GM19372 (cell line): ENCODE measurements at regions not wholly inside any gene's neighbourhood (a gene's known extent, or its start where the extent isn't known, plus 50 kb on each side); places are given as distances from the start of the nearest gene placed in this dataset.

Experiments used
- ATAC-seq: cut with Tn5 transposase; IDR thresholded peaks from one replicate; pipeline ENCODE4 v1.9.1; 2021; ENCODE audit warnings: mild to moderate bottlenecking, low read depth, moderate library complexity; ENCODE audit not compliant: unreplicated experiment

- ATAC-seq: no peak
These were observed 146.2 kb upstream of the CBLB start for GRCh38 chr3:106014971-106015370.

- no peak for ATAC-seq
These were observed 149.3 kb upstream of the CBLB start for GRCh38 chr3:106018102-106018501.

GRCh38 chr3:106018929-106019550 lies 150.2 kb upstream of the CBLB start:
- no peak for ATAC-seq

- no peak for ATAC-seq
These were observed 154.1 kb upstream of the CBLB start for GRCh38 chr3:106022913-106023312.

GRCh38 chr3:106025151-106025722 lies 156.4 kb upstream of the CBLB start:
- ATAC-seq: no peak

GRCh38 chr3:106029954-106030626 lies 161.3 kb upstream of the CBLB start:
- ATAC-seq: no peak

GRCh38 chr3:106030627-106030963 lies 161.8 kb upstream of the CBLB start:
- no peak for ATAC-seq

GRCh38 chr3:106032479-106032878 lies 163.7 kb upstream of the CBLB start:
- ATAC-seq: no peak

GRCh38 chr3:106033654-106034053 lies 164.8 kb upstream of the CBLB start:
- ATAC-seq: no peak

GRCh38 chr3:106034313-106034712 lies 165.5 kb upstream of the CBLB start:
- no peak for ATAC-seq

GRCh38 chr3:106035619-106036018 lies 166.8 kb upstream of the CBLB start:
- ATAC-seq: no peak

GRCh38 chr3:106036696-106037095 lies 167.9 kb upstream of the CBLB start:
- ATAC-seq: no peak

- ATAC-seq: no peak
These were observed 178.4 kb upstream of the CBLB start for GRCh38 chr3:106047221-106047620.

- ATAC-seq: no peak
These were observed 180.2 kb upstream of the CBLB start for GRCh38 chr3:106048946-106049481.

- ATAC-seq: no peak
These were observed 181.0 kb upstream of the CBLB start for GRCh38 chr3:106049821-106050220.

GRCh38 chr3:106056931-106057330 lies 188.1 kb upstream of the CBLB start:
- no peak for ATAC-seq

- no peak for ATAC-seq
These were observed 189.7 kb upstream of the CBLB start for GRCh38 chr3:106058475-106058874.

- ATAC-seq: no peak
These were observed 191.2 kb upstream of the CBLB start for GRCh38 chr3:106059953-106060517.

GRCh38 chr3:106063909-106064308 lies 195.1 kb upstream of the CBLB start:
- ATAC-seq: no peak

- no peak for ATAC-seq
These were observed 197.0 kb upstream of the CBLB start for GRCh38 chr3:106065831-106066230.

- ATAC-seq: no peak
These were observed 198.9 kb upstream of the CBLB start for GRCh38 chr3:106067711-106068110.

GRCh38 chr3:106068381-106068780 lies 199.6 kb upstream of the CBLB start:
- no peak for ATAC-seq
